ENCODE measurements at regions not wholly inside any gene's neighbourhood (a gene's known extent, or its start where the extent isn't known, plus 50 kb on each side); places are given as distances from the start of the nearest gene placed in this dataset.

- H2AK9ac ChIP-seq (replicated peaks; ENCODE audit: low read depth, low read length, poor library complexity), result no peak overlapping the region
- H3K27me3 ChIP-seq (ENCODE audit: control insufficient read depth, insufficient read depth, low read length), result no peaks in the 10 kb centered on the region
- DNase-seq, result no peak
- H3K79me1 ChIP-seq (ENCODE audit: low read depth in 1 of 2, low read length in 2 of 2), result no peaks in the 10 kb centered on the region
- no peak for ATAC-seq (ENCODE audit: low read depth)
- H3K4me3 ChIP-seq (ENCODE audit: insufficient read depth, low read depth, low read length), result no peak overlapping the region
- no peak overlapping the region for H4K8ac ChIP-seq (ENCODE audit: low read depth in 2 of 2, low read length in 2 of 2)
- no peak overlapping the region; the same call in 2 of the 3 replicates for H2BK15ac ChIP-seq (ENCODE audit: low read depth, low read length)
- in situ Hi-C loops (cut with MboI; ENCODE audit: low sequenced_read_pairs), result no loop called here
- peaks cover 3% of the 10 kb centered on the region; the same call in 1 of the 2 replicates for H3K9me1 ChIP-seq (ENCODE audit: insufficient read depth, low read length)
- no peak overlapping the region; the same call in none of the 2 replicates for H2AK5ac ChIP-seq (ENCODE audit: low read depth, low read length)
- TF ChIP-seq SMC3 (IDR thresholded peaks at IDR 0.05; ENCODE audit: low read depth, low read length) (no peak), RAD21 (IDR thresholded peaks at IDR 0.05; ENCODE audit: low read length) (no peak), USF2 (IDR thresholded peaks at IDR 0.05; ENCODE audit: low read depth, low read length) (no peak), BHLHE40 (IDR thresholded peaks at IDR 0.05; ENCODE audit: low read depth, low read length) (no peak), MXI1 (IDR thresholded peaks at IDR 0.05; ENCODE audit: borderline replicate concordance, low read depth, low read length) (no peak), MAFK (IDR thresholded peaks at IDR 0.05; ENCODE audit: low read depth, low read length) (no peak)
- ChIA-PET POLR2A (ENCODE audit: unreplicated experiment) (no interaction called here), CTCF (no interaction called here)
- H3K36me3 ChIP-seq (ENCODE audit: control insufficient read depth, insufficient read depth, low read length), result no peaks in the 10 kb centered on the region
- intact Hi-C loops (cut with micrococcal nuclease), result no loop called here
- no peak overlapping the region for H3K9ac ChIP-seq (ENCODE audit: low read depth, low read length)
- H3K9me3 ChIP-seq (ENCODE audit: control insufficient read depth, insufficient read depth, low read length), result 0 out of 2 replicates have a peak, but pooled peaks cover 3% of the 10 kb centered on the region
- no peak overlapping the region for H2AFZ ChIP-seq (replicated peaks; ENCODE audit: low read length, poor library complexity)
- H2BK120ac ChIP-seq (ENCODE audit: low read depth, low read length), result peak overlapping the region; percentile 26
- H3K56ac ChIP-seq (ENCODE audit: extremely low read depth, insufficient read depth, low read length), result no peak overlapping the region
- H3K14ac ChIP-seq (replicated peaks; ENCODE audit: low read depth, low read length), result no peak overlapping the region
- H4K91ac ChIP-seq (ENCODE audit: insufficient read depth, low read depth, low read length), result no peak overlapping the region; the same call in 1 of the 2 replicates
- no peak overlapping the region for H3K18ac ChIP-seq (ENCODE audit: low read depth, low read length)
- no peak overlapping the region; the same call in 1 of the 2 replicates for H2BK20ac ChIP-seq (ENCODE audit: low read depth, low read length)
- peaks cover 11% of the 10 kb centered on the region for H3K4me1 ChIP-seq (ENCODE audit: control insufficient read depth, insufficient read depth, low read length)
- dilution Hi-C loops (cut with HindIII; ENCODE audit: low sequenced_read_pairs, unreplicated experiment), result no loop called here
- BruUV-seq (replicated peaks), result no TSS peak
- no peak overlapping the region for H3K4me2 ChIP-seq (ENCODE audit: low read depth, low read length)
- no peak overlapping the region for H3K27ac ChIP-seq (ENCODE audit: insufficient read depth, low read length)
- no CpG with 5 or more reads among the region's 4 CpGs for WGBS, 2 experiments (ENCODE audit: extremely low coverage in 2 of 2, insufficient read length in 1 of 2)
- no peaks in the 10 kb centered on the region for H4K20me1 ChIP-seq (ENCODE audit: insufficient read depth, low read length)
- H2BK5ac ChIP-seq (ENCODE audit: low read depth, low read length, poor library complexity, severe bottlenecking), result no peak overlapping the region
- peak overlapping the region; percentile 35; the same call in 1 of the 2 replicates for H4K5ac ChIP-seq (ENCODE audit: low read depth, low read length)
- H3K4ac ChIP-seq (ENCODE audit: low read depth, low read length), result no peak overlapping the region
- H3K23ac ChIP-seq (ENCODE audit: low read depth, low read length), result no peak overlapping the region
These were observed 57.5 kb upstream of the NT5E start for GRCh38 chr6:85392379-85392778.

Data from IMR-90 (cell line).